ENCODE measurements at regions not wholly inside any gene's neighbourhood (a gene's known extent, or its start where the extent isn't known, plus 50 kb on each side); places are given as distances from the start of the nearest gene placed in this dataset.
"Not testable (repeated sequence)": the region's sequence is repeated elsewhere in the genome, so short reads cannot be mapped to it uniquely, and the experiment has no call there.

- no peak for TF ChIP-seq CTCF (IDR thresholded peaks at IDR 0.05; ENCODE audit: insufficient read depth, low read length, poor library complexity, severe bottlenecking)
- Histone ChIP-seq H3K4me3 (replicated peaks; ENCODE audit: low read depth, low read length) (no peak overlapping the region), H3K27me3 (replicated peaks; ENCODE audit: control insufficient read depth, insufficient read depth, low read length) (no peaks in the 10 kb centered on the region; the same call in 1 of the 2 replicates), H3K36me3 (ENCODE audit: control insufficient read depth, insufficient read depth, low read length) (no peaks in the 10 kb centered on the region)
- no peak for DNase-seq (ENCODE audit: extremely low read depth, insufficient read length)
Measured at GRCh38 chr4:15163284-15163645, 161.0 kb downstream of the CPEB2 start.

GRCh38 chr4:15164571-15164970, 162.3 kb downstream of the CPEB2 start:
- TF ChIP-seq CTCF (IDR thresholded peaks at IDR 0.05; ENCODE audit: insufficient read depth, low read length, poor library complexity, severe bottlenecking): no peak
- Histone ChIP-seq H3K4me3 (replicated peaks; ENCODE audit: low read depth, low read length) (no peak overlapping the region), H3K27me3 (replicated peaks; ENCODE audit: control insufficient read depth, insufficient read depth, low read length) (no peaks in the 10 kb centered on the region; the same call in 1 of the 2 replicates), H3K36me3 (ENCODE audit: control insufficient read depth, insufficient read depth, low read length) (no peaks in the 10 kb centered on the region)
- no peak for DNase-seq (ENCODE audit: extremely low read depth, insufficient read length)

GRCh38 chr4:15167743-15168142, 165.5 kb downstream of the CPEB2 start:
- DNase-seq (ENCODE audit: extremely low read depth, insufficient read length): no peak
- Histone ChIP-seq H3K4me3 (replicated peaks; ENCODE audit: low read depth, low read length) (no peak overlapping the region), H3K36me3 (ENCODE audit: control insufficient read depth, insufficient read depth, low read length) (no peaks in the 10 kb centered on the region), H3K27me3 (replicated peaks; ENCODE audit: control insufficient read depth, insufficient read depth, low read length) (no peaks in the 10 kb centered on the region; the same call in 1 of the 2 replicates)
- no peak for TF ChIP-seq CTCF (IDR thresholded peaks at IDR 0.05; ENCODE audit: insufficient read depth, low read length, poor library complexity, severe bottlenecking)

- no peaks in the 10 kb centered on the region for H3K36me3 ChIP-seq (ENCODE audit: control insufficient read depth, insufficient read depth, low read length)
- no peak overlapping the region for H3K4me3 ChIP-seq (replicated peaks; ENCODE audit: low read depth, low read length)
- DNase-seq (ENCODE audit: extremely low read depth, insufficient read length): no peak
- no peaks in the 10 kb centered on the region for H3K27me3 ChIP-seq (replicated peaks; ENCODE audit: control insufficient read depth, insufficient read depth, low read length)
- no peak for TF ChIP-seq CTCF (IDR thresholded peaks at IDR 0.05; ENCODE audit: insufficient read depth, low read length, poor library complexity, severe bottlenecking)
Measured at GRCh38 chr4:15168759-15169158, 166.5 kb downstream of the CPEB2 start.

GRCh38 chr4:15171725-15172124, 169.4 kb downstream of the CPEB2 start:
- no peak overlapping the region for H3K4me3 ChIP-seq (replicated peaks; ENCODE audit: low read depth, low read length)
- H3K27me3 ChIP-seq (replicated peaks; ENCODE audit: control insufficient read depth, insufficient read depth, low read length): no peaks in the 10 kb centered on the region
- DNase-seq (ENCODE audit: extremely low read depth, insufficient read length): no peak
- no peaks in the 10 kb centered on the region for H3K36me3 ChIP-seq (ENCODE audit: control insufficient read depth, insufficient read depth, low read length)
- no peak for TF ChIP-seq CTCF (IDR thresholded peaks at IDR 0.05; ENCODE audit: insufficient read depth, low read length, poor library complexity, severe bottlenecking)

GRCh38 chr4:15173251-15173650, 171.0 kb downstream of the CPEB2 start:
- H3K4me3 ChIP-seq (replicated peaks; ENCODE audit: low read depth, low read length): no peak overlapping the region
- DNase-seq (ENCODE audit: extremely low read depth, insufficient read length): no peak
- no peaks in the 10 kb centered on the region for H3K27me3 ChIP-seq (replicated peaks; ENCODE audit: control insufficient read depth, insufficient read depth, low read length)
- no peak for TF ChIP-seq CTCF (IDR thresholded peaks at IDR 0.05; ENCODE audit: insufficient read depth, low read length, poor library complexity, severe bottlenecking)
- no peaks in the 10 kb centered on the region for H3K36me3 ChIP-seq (ENCODE audit: control insufficient read depth, insufficient read depth, low read length)

- H3K27me3 ChIP-seq (replicated peaks; ENCODE audit: control insufficient read depth, insufficient read depth, low read length); DNase-seq (ENCODE audit: extremely low read depth, insufficient read length); H3K4me3 ChIP-seq (replicated peaks; ENCODE audit: low read depth, low read length); H3K36me3 ChIP-seq (ENCODE audit: control insufficient read depth, insufficient read depth, low read length): not testable (repeated sequence)
Measured at GRCh38 chr4:15174168-15174567, 171.9 kb downstream of the CPEB2 start.

- H3K36me3 ChIP-seq (ENCODE audit: control insufficient read depth, insufficient read depth, low read length); H3K27me3 ChIP-seq (replicated peaks; ENCODE audit: control insufficient read depth, insufficient read depth, low read length); H3K4me3 ChIP-seq (replicated peaks; ENCODE audit: low read depth, low read length); DNase-seq (ENCODE audit: extremely low read depth, insufficient read length): not testable (repeated sequence)
Measured at GRCh38 chr4:15179842-15180241, 177.6 kb downstream of the CPEB2 start.
